Nephron (organoid): ENCODE measurements at regions not wholly inside any gene's neighbourhood (a gene's known extent, or its start where the extent isn't known, plus 50 kb on each side); places are given as distances from the start of the nearest gene placed in this dataset.
"Not testable (repeated sequence)": the region's sequence is repeated elsewhere in the genome, so short reads cannot be mapped to it uniquely, and the experiment has no call there.

Experiments used
- H3K27ac Mint-ChIP-seq, 3 experiments: 2 replicates each; pipeline ENCODE4 v1.8.0; 2020; ENCODE audit warnings: mixed read lengths in 3 of 3, mild to moderate bottlenecking in 2 of 3, moderate library complexity in 1 of 3
- H3K27me3 Mint-ChIP-seq: 2 replicates; pipeline ENCODE4 v1.8.0; 2021; ENCODE audit warnings: low read depth, mild to moderate bottlenecking, moderate library complexity, mixed read lengths
- H3K36me3 Mint-ChIP-seq: 2 replicates; pipeline ENCODE4 v1.8.0; 2020; ENCODE audit warnings: low read depth, mixed read lengths
- H3K4me1 Mint-ChIP-seq: 2 replicates; pipeline ENCODE4 v1.8.0; 2020; ENCODE audit warnings: mixed read lengths
- H3K4me3 Mint-ChIP-seq, 3 experiments: 2 replicates each; pipeline ENCODE4 v1.8.0; 2020; ENCODE audit warnings: mild to moderate bottlenecking in 3 of 3, mixed read lengths in 3 of 3, moderate library complexity in 2 of 3
- H3K9me3 Mint-ChIP-seq: 2 replicates; pipeline ENCODE4 v1.8.0; 2020; ENCODE audit warnings: mixed read lengths
- TF ChIP-seq, protein P1 (sequence below), 3 experiments: fragments of 200-600 bp; sonication (generic); IDR thresholded peaks; one replicate each; pipeline ENCODE4 v1.5.0; 2021; ENCODE audit warnings: antibody characterized with exemption in 3 of 3; ENCODE audit not compliant: unreplicated experiment in 3 of 3

DNA sequence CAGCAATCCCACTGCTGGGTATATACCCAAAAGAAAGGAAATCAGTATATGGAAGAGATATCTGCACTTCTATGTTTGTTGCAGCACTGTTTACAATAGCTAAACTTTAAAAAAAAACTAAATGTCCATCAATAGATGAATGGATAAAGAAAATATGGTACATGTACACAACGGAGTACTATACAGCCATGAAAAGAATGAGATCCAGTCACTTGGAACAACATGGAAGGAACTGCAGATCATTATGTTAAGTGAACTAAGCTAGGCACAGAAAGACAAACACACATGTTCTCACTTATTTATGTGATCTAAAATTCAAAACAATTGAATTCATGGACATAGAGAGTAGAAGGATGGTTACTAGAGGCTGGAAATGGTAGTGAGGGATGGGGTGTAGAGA lies 400.7 kb downstream of the ZNF674 start:
- H3K27ac Mint-ChIP-seq, result no peak overlapping the region
- H3K36me3 Mint-ChIP-seq, result no peaks in the 10 kb centered on the region
- H3K4me1 Mint-ChIP-seq, result no peaks in the 10 kb centered on the region
- peaks cover 7% of the 10 kb centered on the region for H3K9me3 Mint-ChIP-seq
- H3K4me3 Mint-ChIP-seq, result no peak overlapping the region
- TF ChIP-seq, protein P1, sequence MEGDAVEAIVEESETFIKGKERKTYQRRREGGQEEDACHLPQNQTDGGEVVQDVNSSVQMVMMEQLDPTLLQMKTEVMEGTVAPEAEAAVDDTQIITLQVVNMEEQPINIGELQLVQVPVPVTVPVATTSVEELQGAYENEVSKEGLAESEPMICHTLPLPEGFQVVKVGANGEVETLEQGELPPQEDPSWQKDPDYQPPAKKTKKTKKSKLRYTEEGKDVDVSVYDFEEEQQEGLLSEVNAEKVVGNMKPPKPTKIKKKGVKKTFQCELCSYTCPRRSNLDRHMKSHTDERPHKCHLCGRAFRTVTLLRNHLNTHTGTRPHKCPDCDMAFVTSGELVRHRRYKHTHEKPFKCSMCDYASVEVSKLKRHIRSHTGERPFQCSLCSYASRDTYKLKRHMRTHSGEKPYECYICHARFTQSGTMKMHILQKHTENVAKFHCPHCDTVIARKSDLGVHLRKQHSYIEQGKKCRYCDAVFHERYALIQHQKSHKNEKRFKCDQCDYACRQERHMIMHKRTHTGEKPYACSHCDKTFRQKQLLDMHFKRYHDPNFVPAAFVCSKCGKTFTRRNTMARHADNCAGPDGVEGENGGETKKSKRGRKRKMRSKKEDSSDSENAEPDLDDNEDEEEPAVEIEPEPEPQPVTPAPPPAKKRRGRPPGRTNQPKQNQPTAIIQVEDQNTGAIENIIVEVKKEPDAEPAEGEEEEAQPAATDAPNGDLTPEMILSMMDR (IDR thresholded peaks at IDR 0.05; ENCODE audit: unreplicated experiment in 3 of 3), result no peak
- H3K27me3 Mint-ChIP-seq, result no peaks in the 10 kb centered on the region

DNA sequence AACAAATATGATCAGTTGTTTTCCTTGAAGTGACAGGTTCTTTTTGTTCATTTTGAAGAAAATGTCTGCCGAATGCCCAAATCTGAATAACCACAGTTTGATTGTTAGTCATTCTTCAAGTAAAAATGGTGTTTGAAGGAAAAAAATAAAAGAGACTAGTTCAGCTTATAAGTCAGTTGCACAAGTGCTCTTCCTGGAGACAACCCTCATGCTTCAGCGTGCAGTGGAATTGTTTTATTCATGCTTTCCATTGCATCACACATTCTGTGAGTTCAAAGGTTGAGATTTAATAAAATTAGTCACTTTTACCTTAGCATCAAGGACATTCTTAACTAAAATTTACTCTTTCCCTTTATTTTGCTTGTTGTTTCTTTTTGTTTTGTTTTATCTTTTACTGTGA lies 404.9 kb downstream of the ZNF674 start:
- TF ChIP-seq, protein P1 (IDR thresholded peaks at IDR 0.05; ENCODE audit: unreplicated experiment in 3 of 3), result no peak
- H3K4me3 Mint-ChIP-seq, result no peak overlapping the region

DNA sequence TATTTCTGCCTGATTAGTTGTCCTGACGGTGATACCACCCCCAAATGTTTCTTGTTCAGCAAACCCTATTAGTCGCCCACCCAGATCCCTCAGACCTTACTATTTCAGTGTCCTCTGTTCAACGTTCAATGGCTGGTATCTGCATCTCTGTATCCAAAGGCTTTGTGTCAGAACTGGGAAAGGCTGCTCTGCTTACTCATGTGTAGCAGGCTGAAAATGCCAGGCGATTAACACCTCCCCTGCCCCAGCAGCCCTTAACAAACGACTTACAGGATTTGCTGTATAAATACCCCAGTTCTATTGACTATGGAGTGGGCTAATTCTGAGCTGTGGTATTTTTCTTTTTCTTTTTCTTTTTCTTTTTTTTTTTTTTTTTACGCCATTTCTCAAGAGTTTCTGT lies 415.0 kb downstream of the ZNF674 start:
- Mint-ChIP-seq H3K27me3 (no peaks in the 10 kb centered on the region), H3K27ac (no peak overlapping the region), H3K9me3 (peaks cover 5% of the 10 kb centered on the region), H3K36me3 (no peaks in the 10 kb centered on the region), H3K4me3 (no peak overlapping the region), H3K4me1 (no peaks in the 10 kb centered on the region)
- TF ChIP-seq, protein P1 (IDR thresholded peaks at IDR 0.05; ENCODE audit: unreplicated experiment in 3 of 3), result no peak

More for the DNA sequence above, 404.9 kb downstream of the ZNF674 start:
- Mint-ChIP-seq H3K9me3 (peaks cover 13% of the 10 kb centered on the region), H3K36me3 (no peaks in the 10 kb centered on the region), H3K27ac (no peak overlapping the region), H3K27me3 (no peaks in the 10 kb centered on the region), H3K4me1 (no peaks in the 10 kb centered on the region)

DNA sequence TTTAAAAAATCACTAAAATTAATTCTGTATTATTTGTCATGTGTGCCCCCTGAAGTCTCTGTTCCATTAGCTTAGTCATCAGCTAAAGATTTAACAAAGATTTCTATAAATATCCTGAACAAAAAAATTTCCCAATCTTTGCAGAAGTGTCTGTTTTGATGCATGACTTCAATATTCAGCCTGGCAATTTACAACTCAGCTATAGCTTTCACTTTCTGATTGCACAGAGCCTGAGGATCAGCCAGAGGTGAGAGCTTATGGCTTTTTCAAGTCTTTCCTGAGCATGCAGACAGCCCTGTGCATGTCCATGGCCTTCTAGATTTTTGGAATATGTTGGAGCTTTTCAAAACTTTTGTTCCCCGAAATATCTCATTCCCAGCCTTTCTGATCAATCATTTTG lies 420.1 kb downstream of the ZNF674 start:
- no peak overlapping the region for H3K27ac Mint-ChIP-seq
- TF ChIP-seq, protein P1 (IDR thresholded peaks at IDR 0.05; ENCODE audit: unreplicated experiment in 3 of 3), result no peak
- no peaks in the 10 kb centered on the region for H3K4me1 Mint-ChIP-seq
- peaks cover 10% of the 10 kb centered on the region for H3K9me3 Mint-ChIP-seq
- H3K27me3 Mint-ChIP-seq, result no peaks in the 10 kb centered on the region
- H3K36me3 Mint-ChIP-seq, result no peaks in the 10 kb centered on the region
- H3K4me3 Mint-ChIP-seq, result no peak overlapping the region

- Mint-ChIP-seq H3K4me3 (no peak overlapping the region), H3K36me3 (no peaks in the 10 kb centered on the region), H3K4me1 (no peaks in the 10 kb centered on the region)
Observed at GRCh38 chrX:46117234-46117633, 428.0 kb downstream of the ZNF674 start.

DNA sequence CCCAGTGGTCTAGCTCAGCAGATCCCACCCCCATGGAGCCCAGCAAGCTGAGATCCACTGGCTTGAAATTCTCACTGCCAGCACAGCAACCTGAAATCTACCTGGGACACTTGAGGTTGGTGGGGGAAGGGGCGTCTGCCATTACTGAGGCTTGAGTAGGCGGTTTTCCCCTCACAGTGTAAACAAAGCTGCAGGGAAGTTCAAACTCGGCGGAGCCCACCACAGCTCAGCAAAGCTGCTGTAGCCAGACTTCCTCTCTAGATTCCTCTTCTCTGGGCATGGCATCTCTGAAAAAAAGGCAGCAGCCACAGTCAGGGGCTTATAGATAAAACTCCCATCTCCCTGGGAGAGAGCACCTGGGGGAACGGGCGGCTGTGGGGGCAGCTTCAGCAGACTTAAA lies 457.9 kb downstream of the ZNF674 start:
- H3K36me3 Mint-ChIP-seq, H3K4me3 Mint-ChIP-seq, H3K27ac Mint-ChIP-seq, H3K4me1 Mint-ChIP-seq, H3K27me3 Mint-ChIP-seq: not testable (repeated sequence)
- peaks cover 28% of the 10 kb centered on the region for H3K9me3 Mint-ChIP-seq

More at GRCh38 chrX:46117234-46117633, 428.0 kb downstream of the ZNF674 start:
- Mint-ChIP-seq H3K9me3 (peaks cover 8% of the 10 kb centered on the region), H3K27me3 (no peaks in the 10 kb centered on the region), H3K27ac (no peak overlapping the region)
- TF ChIP-seq, protein P1 (IDR thresholded peaks at IDR 0.05; ENCODE audit: unreplicated experiment in 3 of 3), result no peak

- not testable (repeated sequence) for H3K27me3 Mint-ChIP-seq, H3K4me1 Mint-ChIP-seq, H3K4me3 Mint-ChIP-seq, H3K36me3 Mint-ChIP-seq, H3K27ac Mint-ChIP-seq
- H3K9me3 Mint-ChIP-seq, result peaks cover 38% of the 10 kb centered on the region
Observed at GRCh38 chrX:46080121-46080520, 465.1 kb downstream of the ZNF674 start.
